ENCODE measurements at regions not wholly inside any gene's neighbourhood (a gene's known extent, or its start where the extent isn't known, plus 50 kb on each side); places are given as distances from the start of the nearest gene placed in this dataset.

GRCh38 chr6:6758915-6759654 lies 170.6 kb downstream of the LY86 start (continued):
- TF ChIP-seq ZKSCAN1 (IDR thresholded peaks at IDR 0.05; ENCODE audit: low read depth, low read length) (no peak), SMC3 (conservative IDR thresholded peaks at IDR 0.05; ENCODE audit: insufficient read depth, low read depth, low read length) (peak; percentile 84), KAT2B (IDR thresholded peaks at IDR 0.05; ENCODE audit: low read depth, low read length) (no peak), HNRNPK (IDR thresholded peaks at IDR 0.05; ENCODE audit: low read depth, low read length, poor library complexity, severe bottlenecking) (no peak), CHAMP1 (IDR thresholded peaks at IDR 0.05) (no peak), MCM7 (IDR thresholded peaks at IDR 0.05) (no peak), ZC3H4 (CRISPR knock-in tag; IDR thresholded peaks at IDR 0.05; ENCODE audit: borderline replicate concordance) (no peak), POLR2H (tag; IDR thresholded peaks at IDR 0.05; ENCODE audit: low read depth) (no peak), DMBX1 (CRISPR knock-in tag; IDR thresholded peaks at IDR 0.05; ENCODE audit: borderline replicate concordance) (no peak), STAT6 (CRISPR knock-in tag; IDR thresholded peaks at IDR 0.05) (peak; percentile 68; the same call in 1 of the 2 replicates), NONO (IDR thresholded peaks at IDR 0.05; ENCODE audit: low read depth in 2 of 2, low read length in 1 of 2) (no peak), TAF1 (IDR thresholded peaks at IDR 0.05; ENCODE audit: control insufficient read depth, extremely low read depth, insufficient read depth, low read length, severe bottlenecking) (no peak), ZNF639 (CRISPR knock-in tag; conservative IDR thresholded peaks at IDR 0.05 in 1 of 2, IDR thresholded peaks at IDR 0.05 in 1 of 2) (no peak)
- TF ChIP-seq, protein P1, sequence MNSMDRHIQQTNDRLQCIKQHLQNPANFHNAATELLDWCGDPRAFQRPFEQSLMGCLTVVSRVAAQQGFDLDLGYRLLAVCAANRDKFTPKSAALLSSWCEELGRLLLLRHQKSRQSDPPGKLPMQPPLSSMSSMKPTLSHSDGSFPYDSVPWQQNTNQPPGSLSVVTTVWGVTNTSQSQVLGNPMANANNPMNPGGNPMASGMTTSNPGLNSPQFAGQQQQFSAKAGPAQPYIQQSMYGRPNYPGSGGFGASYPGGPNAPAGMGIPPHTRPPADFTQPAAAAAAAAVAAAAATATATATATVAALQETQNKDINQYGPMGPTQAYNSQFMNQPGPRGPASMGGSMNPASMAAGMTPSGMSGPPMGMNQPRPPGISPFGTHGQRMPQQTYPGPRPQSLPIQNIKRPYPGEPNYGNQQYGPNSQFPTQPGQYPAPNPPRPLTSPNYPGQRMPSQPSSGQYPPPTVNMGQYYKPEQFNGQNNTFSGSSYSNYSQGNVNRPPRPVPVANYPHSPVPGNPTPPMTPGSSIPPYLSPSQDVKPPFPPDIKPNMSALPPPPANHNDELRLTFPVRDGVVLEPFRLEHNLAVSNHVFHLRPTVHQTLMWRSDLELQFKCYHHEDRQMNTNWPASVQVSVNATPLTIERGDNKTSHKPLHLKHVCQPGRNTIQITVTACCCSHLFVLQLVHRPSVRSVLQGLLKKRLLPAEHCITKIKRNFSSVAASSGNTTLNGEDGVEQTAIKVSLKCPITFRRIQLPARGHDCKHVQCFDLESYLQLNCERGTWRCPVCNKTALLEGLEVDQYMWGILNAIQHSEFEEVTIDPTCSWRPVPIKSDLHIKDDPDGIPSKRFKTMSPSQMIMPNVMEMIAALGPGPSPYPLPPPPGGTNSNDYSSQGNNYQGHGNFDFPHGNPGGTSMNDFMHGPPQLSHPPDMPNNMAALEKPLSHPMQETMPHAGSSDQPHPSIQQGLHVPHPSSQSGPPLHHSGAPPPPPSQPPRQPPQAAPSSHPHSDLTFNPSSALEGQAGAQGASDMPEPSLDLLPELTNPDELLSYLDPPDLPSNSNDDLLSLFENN (IDR thresholded peaks at IDR 0.05; ENCODE audit: low read depth in 2 of 2, low read length in 2 of 2), result 0 out of 4 replicates have a peak, but pooled peaks of 1 of the 2 experiments have one; percentile 25

All from K562 (cell line).